B cell (primary cell): ENCODE measurements at regions not wholly inside any gene's neighbourhood (a gene's known extent, or its start where the extent isn't known, plus 50 kb on each side); places are given as distances from the start of the nearest gene placed in this dataset.

Experiments
- CTCF ChIP-seq: fragments of 200-600 bp; IDR thresholded peaks from one replicate; pipeline ENCODE4 v1.8.0; 2022; ENCODE audit warnings: antibody characterized with exemption, mild to moderate bottlenecking
- EZH2 ChIP-seq: IDR thresholded peaks from 2 replicates; pipeline ENCODE4 v1.6.1; 2012; ENCODE audit warnings: borderline replicate concordance, low read depth, mild to moderate bottlenecking, moderate library complexity, low read length; ENCODE audit not compliant: insufficient read depth, poor library complexity, severe bottlenecking

GRCh38 chr6:4398791-4399190, 263.4 kb upstream of the ECI2 start:
- TF ChIP-seq EZH2 = no peak
- TF ChIP-seq CTCF = no peak
